ENCODE measurements at regions not wholly inside any gene's neighbourhood (a gene's known extent, or its start where the extent isn't known, plus 50 kb on each side); places are given as distances from the start of the nearest gene placed in this dataset.

- DNase-seq (ENCODE audit: low read depth), result no peak
Measured at GRCh38 chr12:25755136-25755970, 202.3 kb upstream of the LMNTD1 start.

- peak; percentile 55 for DNase-seq (ENCODE audit: low read depth)
Measured at GRCh38 chr12:25755971-25756260, 202.6 kb upstream of the RASSF8 start.

GRCh38 chr12:25757037-25757665 lies 201.3 kb upstream of the RASSF8 start:
- DNase-seq (ENCODE audit: low read depth), result peak; percentile 53

- peak; percentile 31 for DNase-seq (ENCODE audit: low read depth)
Measured at GRCh38 chr12:25759752-25760151, 198.7 kb upstream of the RASSF8 start.

- DNase-seq (ENCODE audit: low read depth), result no peak
Measured at GRCh38 chr12:25761356-25761755, 197.1 kb upstream of the RASSF8 start.

- DNase-seq (ENCODE audit: low read depth), result no peak
Measured at GRCh38 chr12:25764409-25764808, 194.1 kb upstream of the RASSF8 start.

GRCh38 chr12:25764892-25765291 lies 193.6 kb upstream of the RASSF8 start:
- peak; percentile 24 for DNase-seq (ENCODE audit: low read depth)

- no peak for DNase-seq (ENCODE audit: low read depth)
Measured at GRCh38 chr12:25767606-25768005, 190.9 kb upstream of the RASSF8 start.

GRCh38 chr12:25768151-25768550 lies 190.3 kb upstream of the RASSF8 start:
- no peak for DNase-seq (ENCODE audit: low read depth)

GRCh38 chr12:25769082-25769945 lies 189.2 kb upstream of the RASSF8 start:
- DNase-seq (ENCODE audit: low read depth), result peak; percentile 92

- peak; percentile 50 for DNase-seq (ENCODE audit: low read depth)
Measured at GRCh38 chr12:25771041-25771440, 187.4 kb upstream of the RASSF8 start.

- DNase-seq (ENCODE audit: low read depth), result no peak
Measured at GRCh38 chr12:25771476-25771875, 187.0 kb upstream of the RASSF8 start.

- DNase-seq (ENCODE audit: low read depth), result no peak
Measured at GRCh38 chr12:25775968-25776367, 182.5 kb upstream of the RASSF8 start.

- no peak for DNase-seq (ENCODE audit: low read depth)
Measured at GRCh38 chr12:25780771-25781170, 177.7 kb upstream of the RASSF8 start.

GRCh38 chr12:25781232-25781631 lies 177.2 kb upstream of the RASSF8 start:
- DNase-seq (ENCODE audit: low read depth), result no peak

GRCh38 chr12:25783566-25783965 lies 174.9 kb upstream of the RASSF8 start:
- DNase-seq (ENCODE audit: low read depth), result no peak

GRCh38 chr12:25784669-25785068 lies 173.8 kb upstream of the RASSF8 start:
- DNase-seq (ENCODE audit: low read depth), result no peak

GRCh38 chr12:25785134-25785533 lies 173.3 kb upstream of the RASSF8 start:
- no peak for DNase-seq (ENCODE audit: low read depth)

- no peak for DNase-seq (ENCODE audit: low read depth)
Measured at GRCh38 chr12:25787701-25788100, 170.8 kb upstream of the RASSF8 start.

GRCh38 chr12:25788707-25789442 lies 169.6 kb upstream of the RASSF8 start:
- DNase-seq (ENCODE audit: low read depth), result no peak

- peak; percentile 63 for DNase-seq (ENCODE audit: low read depth)
Measured at GRCh38 chr12:25789541-25789944, 168.9 kb upstream of the RASSF8 start.

GRCh38 chr12:25792031-25792430 lies 166.5 kb upstream of the RASSF8 start:
- DNase-seq (ENCODE audit: low read depth), result peak; percentile 60
